ENCODE measurements at regions not wholly inside any gene's neighbourhood (a gene's known extent, or its start where the extent isn't known, plus 50 kb on each side); places are given as distances from the start of the nearest gene placed in this dataset.

GRCh38 chr16:51445250-51445649 lies 294.2 kb upstream of the SALL1 start:
- TF ChIP-seq, protein P1, sequence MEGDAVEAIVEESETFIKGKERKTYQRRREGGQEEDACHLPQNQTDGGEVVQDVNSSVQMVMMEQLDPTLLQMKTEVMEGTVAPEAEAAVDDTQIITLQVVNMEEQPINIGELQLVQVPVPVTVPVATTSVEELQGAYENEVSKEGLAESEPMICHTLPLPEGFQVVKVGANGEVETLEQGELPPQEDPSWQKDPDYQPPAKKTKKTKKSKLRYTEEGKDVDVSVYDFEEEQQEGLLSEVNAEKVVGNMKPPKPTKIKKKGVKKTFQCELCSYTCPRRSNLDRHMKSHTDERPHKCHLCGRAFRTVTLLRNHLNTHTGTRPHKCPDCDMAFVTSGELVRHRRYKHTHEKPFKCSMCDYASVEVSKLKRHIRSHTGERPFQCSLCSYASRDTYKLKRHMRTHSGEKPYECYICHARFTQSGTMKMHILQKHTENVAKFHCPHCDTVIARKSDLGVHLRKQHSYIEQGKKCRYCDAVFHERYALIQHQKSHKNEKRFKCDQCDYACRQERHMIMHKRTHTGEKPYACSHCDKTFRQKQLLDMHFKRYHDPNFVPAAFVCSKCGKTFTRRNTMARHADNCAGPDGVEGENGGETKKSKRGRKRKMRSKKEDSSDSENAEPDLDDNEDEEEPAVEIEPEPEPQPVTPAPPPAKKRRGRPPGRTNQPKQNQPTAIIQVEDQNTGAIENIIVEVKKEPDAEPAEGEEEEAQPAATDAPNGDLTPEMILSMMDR (IDR thresholded peaks at IDR 0.05), result no peak

GRCh38 chr16:51443934-51444333 lies 292.9 kb upstream of the SALL1 start:
- TF ChIP-seq, protein P1 (IDR thresholded peaks at IDR 0.05), result no peak

- TF ChIP-seq, protein P1 (IDR thresholded peaks at IDR 0.05), result no peak
Measured at GRCh38 chr16:51442141-51442870, 291.2 kb upstream of the SALL1 start.

- TF ChIP-seq, protein P1 (IDR thresholded peaks at IDR 0.05), result no peak
Measured at GRCh38 chr16:51440131-51440889, 289.2 kb upstream of the SALL1 start.

DNA sequence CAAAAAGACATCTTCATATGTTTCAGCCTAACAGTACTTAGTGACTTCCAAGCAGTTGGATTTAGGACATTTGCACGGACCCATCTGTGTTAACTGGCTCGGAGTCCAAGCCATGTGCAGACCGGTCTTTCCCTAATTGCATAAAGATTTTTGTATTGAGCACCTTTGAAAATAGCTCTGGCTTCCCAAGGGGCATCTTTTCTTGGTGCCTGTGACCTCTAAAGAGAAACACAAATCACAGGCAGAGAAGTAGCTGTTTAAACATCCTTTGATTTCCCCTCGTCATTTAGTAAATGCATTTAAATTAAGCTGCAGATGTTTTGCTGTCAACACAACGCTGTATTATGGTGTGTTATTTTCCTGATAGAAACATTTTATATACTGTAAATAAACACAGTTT lies 288.2 kb upstream of the SALL1 start:
- TF ChIP-seq, protein P1 (IDR thresholded peaks at IDR 0.05), result no peak

DNA sequence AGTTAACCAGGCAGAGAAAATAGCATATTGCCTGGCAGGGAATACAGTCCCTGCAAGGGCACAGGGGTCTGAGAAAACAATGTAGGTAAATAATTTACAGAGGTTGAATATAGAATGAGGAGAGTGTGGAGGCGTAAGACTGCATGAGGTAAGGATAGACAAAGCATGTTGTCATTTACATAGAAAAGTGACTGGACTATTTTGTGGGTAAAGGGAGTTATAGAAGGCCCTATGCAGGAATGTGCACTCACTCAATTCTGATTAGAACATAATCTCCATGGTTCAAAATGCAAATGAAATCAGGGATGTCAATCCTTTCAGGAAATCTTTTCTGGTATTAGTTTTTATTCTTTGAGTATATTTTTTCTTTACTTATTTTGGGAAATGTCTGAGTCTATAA lies 285.7 kb upstream of the SALL1 start:
- TF ChIP-seq, protein P1 (IDR thresholded peaks at IDR 0.05), result no peak

GRCh38 chr16:51434567-51435198 lies 283.6 kb upstream of the SALL1 start:
- TF ChIP-seq, protein P1 (IDR thresholded peaks at IDR 0.05), result no peak

Measured in LNCAP (cell line).